ENCODE measurements at regions not wholly inside any gene's neighbourhood (a gene's known extent, or its start where the extent isn't known, plus 50 kb on each side); places are given as distances from the start of the nearest gene placed in this dataset.

DNA sequence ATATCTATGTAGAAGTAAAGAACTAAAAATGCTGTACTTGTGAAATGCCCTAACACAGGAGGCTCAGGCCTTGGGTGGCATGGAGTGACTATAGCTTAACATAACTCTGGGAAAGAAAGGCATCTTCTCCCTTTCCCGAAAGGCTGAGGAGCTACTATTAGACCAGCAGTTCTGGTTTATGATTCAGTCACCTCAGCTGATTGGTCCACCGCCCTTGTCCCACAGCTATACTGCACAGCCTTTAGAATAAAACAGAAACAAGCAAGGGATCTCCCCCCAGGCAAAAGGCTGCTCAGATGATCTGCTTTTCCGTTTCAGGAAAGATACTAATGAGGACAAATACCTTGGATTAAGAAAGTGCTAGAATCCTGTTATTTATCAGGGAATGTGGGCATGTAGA, 171.3 kb downstream of the SNCA start:
- no peak for DNase-seq (ENCODE audit: low read depth)

DNA sequence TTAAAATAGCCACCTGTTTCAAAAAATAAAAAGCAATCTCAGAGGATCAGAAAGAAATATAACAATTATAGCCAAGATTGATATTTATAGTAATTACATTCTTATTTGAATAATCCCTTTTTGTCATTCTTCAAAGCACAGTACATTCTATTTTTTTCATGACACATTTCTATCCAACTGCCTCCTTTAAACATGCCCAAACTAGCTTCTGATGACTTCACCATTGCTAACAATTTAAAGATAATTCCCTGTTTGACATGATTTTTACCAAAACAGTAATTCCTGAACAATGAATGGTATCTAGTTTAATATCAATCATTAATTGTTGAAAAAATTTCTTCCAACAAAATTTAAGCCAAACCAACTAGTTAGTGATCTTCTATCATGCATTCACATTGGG, 172.4 kb downstream of the SNCA start:
- DNase-seq (ENCODE audit: low read depth), result no peak

DNA sequence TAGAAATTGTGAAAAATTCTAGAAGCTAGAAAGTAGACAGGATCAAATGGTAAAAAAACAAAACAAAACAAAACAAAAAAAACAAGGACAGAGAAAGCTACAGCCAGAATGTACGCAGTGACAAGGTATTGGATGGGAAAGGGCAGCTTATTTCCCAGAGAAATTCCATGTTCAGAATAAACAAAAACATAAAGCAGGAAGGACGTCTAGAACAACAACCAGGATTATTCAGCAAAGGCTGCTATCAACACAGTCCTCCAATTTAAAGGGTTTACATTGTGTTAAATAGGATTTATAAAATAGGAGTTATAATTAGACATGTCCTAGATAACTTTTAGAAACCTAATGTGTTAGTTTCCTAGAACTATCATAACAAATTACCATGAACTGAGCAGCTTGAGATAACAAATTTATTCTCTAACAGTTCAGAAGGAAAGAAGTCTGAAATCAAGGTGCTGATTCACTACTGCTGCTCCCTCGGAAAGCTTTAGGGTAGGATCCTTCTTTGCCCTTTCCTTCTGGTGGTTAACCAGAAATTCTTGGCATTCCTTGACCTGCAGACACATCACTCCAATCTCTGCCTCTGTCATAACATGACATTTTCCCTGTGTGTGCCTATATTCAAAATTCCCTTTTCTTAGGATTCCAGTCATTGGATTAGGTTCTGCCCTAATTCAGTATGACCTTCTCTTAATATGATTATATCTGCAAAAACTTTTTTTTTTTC, 175.6 kb downstream of the SNCA start:
- DNase-seq (ENCODE audit: low read depth), result no peak

DNA sequence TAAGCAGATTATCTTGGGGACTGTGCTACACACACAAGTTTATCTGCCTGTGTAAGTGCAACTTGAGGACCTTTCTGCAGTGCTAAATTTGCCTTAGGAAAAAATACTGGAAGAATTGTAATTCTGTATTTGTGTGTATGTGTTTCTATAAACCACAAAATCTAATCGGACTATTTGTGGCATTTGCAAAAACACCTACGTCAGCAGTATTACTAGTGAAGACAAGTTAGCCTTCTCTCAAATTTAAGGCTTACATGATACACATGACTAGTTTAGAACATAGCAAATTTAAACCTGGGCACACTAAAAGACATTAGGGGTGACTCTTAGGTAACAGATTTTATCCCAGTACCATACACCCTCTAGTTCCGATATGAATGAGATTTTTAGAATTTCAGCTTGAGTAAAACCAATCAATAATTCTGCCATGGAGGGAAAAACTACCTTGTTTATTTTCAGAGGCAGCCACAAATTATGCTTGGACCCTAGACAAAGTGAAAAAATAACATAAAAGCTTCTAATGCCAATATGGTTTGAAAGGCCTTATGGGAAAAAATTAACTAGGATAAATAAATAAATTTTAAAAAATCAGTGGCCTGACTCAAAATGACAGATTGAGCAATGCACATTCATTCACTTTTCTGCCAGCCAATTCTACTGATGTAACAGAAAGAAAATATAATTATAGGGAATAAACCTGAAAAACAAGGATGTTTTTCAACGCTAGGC, 176.4 kb downstream of the SNCA start:
- no peak for DNase-seq (ENCODE audit: low read depth)

DNA sequence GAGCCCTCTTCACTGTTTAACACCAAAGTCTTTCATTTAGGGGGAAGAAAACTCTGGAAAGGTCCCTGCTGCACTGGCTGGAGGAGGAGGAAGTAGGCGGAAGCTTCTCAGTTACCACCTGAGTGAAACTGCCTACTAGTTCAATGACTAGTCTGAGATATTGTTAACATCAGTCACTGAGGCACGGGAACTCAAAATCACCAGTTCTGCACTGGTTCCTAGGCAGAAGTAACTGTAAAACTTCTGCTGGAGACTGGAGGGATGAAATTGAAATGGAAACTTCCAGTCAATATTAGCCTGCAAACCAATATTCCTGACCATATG, 178.3 kb downstream of the SNCA start:
- DNase-seq (ENCODE audit: low read depth), result no peak

DNA sequence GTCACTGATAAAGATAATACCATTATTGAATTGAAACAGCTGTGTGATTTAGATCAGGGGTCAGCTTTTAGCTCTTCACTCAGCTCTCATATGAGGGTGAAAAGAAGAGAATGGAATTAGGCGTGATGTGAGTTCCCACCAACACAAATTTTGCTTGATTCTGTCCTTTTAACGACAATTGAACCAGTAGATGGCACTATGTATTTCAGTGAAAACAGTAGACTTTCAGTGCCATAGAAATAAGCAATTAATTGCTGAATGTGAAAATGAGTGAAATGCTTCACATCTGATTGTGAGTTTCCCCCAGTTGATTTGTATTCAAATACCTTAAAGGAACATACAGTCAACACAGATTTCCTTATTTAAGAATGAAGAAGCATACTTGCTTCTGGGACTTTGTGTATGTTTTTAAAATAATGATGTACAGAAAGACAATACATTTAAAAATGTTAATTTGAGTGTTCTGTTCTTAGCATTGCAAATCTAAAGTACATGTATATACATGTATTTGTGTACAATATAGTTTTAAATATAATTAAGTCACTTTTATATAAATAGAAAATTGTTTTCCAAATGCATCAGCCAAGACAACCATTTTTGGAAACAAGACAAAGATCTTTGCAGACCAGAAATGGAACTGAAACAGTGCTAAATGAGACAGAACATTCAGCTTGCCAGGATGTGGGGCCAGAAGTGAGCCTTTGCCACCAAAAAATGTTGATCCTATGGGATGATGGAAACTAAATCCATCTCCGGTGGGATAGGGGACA, 178.8 kb downstream of the SNCA start:
- no peak for DNase-seq (ENCODE audit: low read depth)

DNA sequence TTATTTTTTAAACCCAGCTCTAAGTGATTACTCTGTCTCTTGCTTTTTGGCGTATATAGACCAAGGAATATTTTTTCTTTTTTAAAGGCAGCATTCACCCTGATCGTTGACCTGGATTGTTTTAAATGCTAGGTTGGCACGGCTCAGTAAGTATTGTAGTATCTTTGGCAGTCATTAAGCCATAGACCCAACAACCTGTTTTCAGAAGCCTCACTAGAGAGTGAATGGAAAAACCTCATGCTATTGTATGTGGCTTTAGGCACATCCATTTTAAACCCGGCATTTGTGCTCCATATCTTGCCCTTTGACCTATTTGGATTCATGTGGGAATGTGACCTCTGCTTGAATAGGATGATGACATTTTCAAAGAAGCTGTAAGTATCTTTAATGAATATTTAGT, 183.9 kb downstream of the SNCA start:
- DNase-seq (ENCODE audit: low read depth), result no peak

DNA sequence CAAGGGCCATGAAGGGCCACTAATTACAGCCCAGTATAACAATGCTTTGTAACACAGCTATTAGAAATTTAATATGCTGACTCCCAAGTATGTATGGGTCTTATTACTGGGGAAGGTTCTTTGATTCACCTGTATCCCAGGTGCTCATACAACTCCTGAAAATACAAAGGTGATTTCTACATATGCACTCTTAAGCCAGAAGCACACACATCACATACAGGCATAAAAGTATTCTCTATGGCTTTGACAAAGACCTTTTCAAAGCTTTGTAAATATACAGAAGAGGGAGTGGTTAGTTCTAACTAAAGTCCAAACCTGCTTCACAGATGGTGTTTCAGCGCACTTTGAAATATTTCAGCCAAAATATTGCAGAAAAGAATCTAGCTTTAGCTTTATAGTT, 191.5 kb downstream of the SNCA start:
- DNase-seq (ENCODE audit: low read depth), result no peak

DNA sequence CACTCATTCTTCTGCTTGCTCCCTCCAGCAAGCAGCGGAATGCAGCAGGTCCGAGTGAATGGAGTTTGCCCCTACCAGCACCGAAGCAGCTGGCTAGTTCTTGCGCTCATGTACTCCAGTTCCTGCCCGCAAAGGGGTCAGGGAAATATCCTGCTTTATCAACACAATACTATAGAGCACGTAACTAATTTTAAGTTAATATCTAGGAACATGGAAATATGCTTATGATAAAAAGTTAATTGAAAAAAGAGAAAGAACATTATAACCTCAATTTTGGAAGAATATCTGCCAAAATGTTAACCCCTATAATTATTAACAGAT, 195.6 kb downstream of the SNCA start:
- DNase-seq (ENCODE audit: low read depth), result no peak

DNA sequence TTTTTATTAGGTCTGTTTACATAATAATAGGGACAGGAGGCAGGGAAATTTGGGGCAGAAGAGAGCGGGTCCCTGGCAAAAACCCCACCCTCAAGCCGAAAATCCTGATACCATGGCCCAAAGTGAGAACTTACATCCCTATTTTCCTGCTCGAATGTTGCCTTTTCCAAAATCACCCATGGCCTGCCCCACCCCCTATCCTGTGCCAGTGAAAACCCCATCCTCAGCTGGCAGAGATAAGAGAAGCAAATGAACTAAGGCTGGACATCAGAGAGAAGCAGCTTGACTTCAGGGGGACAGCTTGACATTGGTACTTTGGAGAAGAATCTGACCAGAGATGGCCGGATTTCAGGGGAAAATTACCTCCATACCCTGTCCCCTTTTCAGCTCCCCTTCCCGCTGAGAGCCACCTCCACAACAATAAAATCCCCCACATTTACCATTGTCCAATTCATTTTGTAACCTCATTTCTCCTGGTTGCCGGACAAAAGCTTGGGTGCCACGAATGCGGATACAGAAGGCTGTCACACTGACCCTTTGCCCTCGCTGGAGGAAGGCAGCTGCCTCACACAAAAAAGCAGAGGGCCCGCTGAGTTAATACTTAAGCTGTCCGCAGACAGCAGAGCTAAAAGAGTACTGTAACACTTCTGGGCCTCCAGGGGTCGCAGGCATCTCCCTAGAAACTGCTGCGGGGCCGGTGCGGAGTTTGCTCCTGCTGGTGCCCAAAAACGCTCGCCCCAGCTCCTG, 196.2 kb downstream of the SNCA start:
- no peak for DNase-seq (ENCODE audit: low read depth)

DNA sequence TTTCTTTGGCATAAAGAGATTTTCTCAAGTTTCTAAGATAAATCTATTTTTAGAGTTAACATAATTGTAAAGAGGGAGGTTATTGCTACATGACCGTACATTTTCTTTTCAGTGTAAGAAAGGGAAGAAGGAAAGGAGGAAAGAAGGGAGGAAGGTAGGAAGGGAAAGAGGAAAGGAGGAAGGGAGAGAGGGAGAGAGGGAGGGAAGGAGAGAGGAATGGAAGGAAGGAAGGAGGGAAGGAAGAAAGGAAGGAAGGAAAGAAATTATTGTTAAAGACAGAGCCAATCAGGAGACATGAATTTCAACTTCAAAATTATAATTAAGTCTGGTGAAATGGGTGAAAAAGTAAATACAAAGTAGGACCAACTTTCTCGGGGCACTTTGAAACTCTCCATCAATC, 197.6 kb downstream of the SNCA start:
- no peak for DNase-seq (ENCODE audit: low read depth)

DNA sequence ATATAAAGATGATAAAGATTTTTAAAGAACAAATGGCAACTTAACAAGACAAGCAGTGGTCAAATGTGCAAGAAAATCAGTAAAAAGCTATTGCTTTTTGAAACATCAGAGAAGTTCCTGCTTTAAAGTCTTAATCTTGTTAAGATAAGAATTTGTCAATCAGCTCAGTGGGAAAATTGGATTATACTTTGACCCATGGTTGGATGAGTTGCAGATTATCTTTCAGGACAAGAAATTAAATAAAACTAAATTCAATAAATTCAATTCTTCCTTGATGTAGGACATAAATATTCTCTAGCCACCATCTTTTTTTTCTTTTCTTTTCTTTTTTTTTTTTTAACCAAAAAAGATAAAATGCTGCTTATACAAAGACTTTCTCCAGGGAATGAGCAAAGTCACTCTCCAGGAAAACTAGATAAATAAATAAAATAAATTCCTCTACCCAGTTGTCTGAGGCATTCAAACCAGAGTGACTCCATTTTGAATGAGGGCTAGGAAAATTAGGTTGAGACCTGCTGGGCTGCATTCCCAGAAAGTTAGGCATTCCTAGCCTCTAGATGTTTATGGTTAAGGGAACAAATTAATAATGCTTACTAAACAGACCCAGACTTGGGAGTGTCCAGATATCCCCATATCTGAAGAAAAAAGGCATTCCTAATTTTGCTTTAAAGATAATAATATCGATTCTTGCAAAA, 211.2 kb downstream of the SNCA start:
- DNase-seq (ENCODE audit: low read depth), result no peak

DNA sequence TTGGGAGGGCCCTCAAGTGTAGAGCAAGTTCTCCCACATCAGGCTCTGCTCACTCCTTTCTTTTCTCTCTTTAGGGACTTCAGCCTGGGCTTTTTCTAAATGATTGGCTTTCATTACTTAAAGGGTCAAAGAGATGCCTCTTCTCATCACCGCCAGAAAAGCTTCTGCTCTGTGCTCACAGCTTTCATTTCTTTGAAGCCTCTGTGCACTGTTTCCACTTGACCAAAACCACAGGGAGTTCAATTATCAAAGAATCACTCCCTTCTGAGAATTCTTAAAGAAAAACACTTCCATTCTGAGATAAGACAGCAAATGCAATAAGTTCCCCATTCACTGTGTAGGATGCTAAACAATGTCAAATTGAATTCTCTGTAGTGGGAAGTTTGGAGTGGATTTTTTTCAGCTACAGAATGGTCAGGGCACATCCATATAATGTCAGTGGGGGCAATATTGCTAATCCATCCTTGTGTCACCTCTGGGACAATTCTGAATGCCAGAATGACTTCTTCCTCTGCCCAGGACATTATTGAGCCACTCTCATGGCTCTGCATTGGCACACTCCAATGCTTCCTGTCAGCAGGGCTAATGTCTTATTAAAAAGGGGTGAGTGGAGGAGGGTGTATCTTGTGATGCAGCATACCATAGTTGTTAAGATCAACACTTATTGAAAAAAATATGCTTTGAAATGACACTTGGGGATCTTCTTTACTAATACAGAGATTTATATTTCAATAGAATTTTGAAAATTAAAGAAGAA, 217.6 kb downstream of the SNCA start:
- no peak for DNase-seq (ENCODE audit: low read depth)

DNA sequence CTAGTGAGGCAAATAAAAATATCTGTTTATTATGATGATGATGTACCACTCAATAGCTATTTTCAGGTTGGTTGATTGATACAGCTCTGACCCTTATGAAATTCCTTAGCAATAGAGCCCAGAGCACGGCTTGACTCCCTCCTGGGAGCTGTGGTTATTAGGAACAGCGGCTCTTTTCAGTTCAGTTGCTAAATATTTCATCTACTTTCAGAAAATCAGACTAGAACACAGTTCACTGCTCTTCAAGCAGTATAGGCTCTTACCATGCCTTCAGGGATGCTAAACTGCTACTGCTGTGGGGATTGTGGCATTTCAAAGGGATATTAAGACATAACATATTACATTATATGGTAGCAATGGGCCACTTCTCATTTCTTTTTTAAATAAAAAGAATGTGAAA, 218.8 kb downstream of the SNCA start:
- no peak for DNase-seq (ENCODE audit: low read depth)

DNA sequence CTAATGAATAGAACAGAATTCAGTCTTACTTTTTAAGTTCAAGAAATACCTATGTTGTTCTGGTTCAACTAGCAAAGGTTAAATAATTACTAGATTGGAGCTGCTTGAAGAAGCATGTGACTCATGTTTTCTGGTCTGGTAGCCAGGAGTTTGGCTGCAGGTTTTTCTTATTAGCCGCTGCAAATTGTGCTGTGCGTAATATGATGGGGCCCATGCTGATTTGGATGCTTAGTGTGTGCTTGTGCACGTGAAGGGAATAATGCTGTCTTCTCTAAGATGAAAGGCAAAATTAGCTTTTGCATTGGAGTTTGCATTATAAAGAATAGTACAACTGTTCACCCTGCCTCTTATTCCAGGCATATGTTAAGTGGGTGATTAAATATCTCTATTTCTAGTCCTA, 219.6 kb downstream of the SNCA start:
- DNase-seq (ENCODE audit: low read depth), result no peak

DNA sequence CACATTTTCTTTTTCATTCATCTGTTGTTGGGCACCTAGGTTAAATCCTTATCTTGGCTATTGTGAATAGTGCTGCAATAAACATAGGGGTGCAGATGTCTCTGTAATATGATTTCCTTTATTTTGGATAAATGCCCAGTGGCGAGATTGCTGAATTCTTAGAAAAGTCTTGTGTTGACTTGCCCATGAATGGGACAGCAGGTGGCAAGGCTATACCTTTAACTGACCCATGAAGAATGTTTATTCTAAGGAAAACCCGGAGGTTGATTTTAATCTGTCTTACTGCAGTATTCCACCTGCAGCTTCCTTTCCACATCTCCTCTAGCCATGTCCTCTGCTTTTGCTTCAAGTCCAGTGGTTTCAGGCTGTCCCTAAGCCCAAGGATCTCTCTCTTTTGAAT, 220.6 kb downstream of the SNCA start:
- no peak for DNase-seq (ENCODE audit: low read depth)

DNA sequence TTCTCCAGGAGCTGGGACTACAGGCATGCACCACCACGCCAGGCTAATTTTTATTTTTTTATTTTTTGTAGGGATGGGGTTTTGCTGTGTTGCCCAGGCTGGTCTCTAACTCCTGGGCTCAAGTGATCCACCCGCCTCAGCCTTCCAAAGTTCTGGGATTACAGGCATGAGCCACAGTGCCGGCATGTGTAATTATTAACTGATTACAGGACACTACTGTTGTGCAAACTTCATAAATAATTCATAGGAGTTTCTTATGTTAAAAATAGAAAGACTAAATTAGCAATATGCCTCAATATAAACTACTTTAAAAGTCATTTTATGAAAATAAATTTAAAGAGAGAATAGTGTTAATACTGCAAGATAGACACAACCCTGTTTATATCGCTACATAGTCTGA, 221.9 kb downstream of the SNCA start:
- DNase-seq (ENCODE audit: low read depth), result no peak

DNA sequence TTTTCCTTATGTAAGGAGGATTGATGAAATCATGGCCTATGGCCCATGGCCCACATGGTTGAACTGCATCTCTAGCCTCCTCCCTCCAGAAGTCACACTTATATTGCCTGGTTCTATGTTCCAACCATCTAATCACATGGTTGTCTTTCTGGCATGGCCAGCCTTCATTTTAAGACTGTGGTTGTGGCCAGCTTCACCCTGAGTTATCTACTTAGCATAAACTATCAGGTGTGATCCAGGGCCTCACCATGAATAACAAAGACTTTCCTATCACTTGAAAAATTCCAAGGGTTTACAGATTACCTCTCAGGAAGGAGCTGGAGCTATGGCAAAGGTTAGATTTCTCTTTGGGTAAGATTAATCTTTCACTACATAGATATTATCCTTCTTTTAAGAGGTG, 222.8 kb downstream of the SNCA start:
- DNase-seq (ENCODE audit: low read depth), result no peak

DNA sequence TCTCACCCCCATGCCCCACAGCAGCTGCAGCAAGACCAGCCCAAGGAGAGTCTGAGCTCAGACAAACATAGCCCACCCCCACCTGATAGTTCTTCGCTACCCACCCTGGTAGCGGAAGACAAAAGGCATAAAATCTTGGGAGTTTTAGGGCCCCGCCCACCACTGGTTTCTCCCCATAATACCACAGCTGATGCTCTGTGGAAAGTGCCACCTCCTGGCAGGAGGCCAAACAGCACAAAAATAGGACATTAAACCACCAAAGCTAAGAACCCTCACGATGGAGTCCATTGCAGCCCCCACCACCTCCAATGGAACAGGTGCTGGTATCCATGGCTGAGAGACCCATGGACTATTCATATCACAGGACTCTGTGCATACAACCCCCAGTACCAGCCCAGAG, 226.7 kb downstream of the SNCA start:
- DNase-seq (ENCODE audit: low read depth), result no peak

DNA sequence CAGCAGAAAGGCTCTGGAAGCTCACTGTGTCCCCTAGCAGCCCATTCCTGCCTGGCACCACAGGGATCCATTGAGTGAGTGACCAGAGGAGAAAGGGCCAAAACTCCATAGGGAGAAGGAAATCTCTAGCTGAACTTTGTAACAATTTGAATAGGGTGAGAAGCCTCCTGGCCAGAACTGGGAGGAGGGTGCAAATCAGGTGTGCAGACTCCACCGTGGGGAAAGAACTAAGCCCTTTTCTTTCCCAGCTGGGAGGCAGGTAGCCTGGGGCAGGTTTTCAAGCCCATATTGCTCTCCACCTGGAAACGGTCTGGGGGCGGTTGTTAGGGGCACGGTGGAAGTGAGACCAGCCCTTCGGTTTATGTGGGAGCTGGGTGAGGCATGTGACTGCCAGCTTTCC, 227.2 kb downstream of the SNCA start:
- no peak for DNase-seq (ENCODE audit: low read depth)

DNA sequence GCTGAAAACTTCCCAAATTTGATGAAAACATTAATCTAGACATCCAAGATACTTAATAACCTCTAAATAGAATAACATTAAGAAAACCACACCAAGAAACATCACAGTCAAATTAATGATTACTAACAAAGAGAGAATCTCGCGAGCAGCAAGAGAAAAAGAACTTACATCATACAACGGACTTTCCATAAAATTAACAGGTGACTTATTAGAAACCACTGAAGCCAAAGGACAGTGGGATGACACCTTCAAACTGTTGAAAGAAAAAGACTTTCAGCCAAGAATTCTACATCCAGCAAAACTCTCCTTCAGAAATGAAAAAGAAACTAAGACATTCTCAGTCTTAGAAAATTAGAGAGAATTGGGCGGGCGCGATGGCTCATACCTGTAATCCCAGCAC, 232.0 kb downstream of the SNCA start:
- no peak for DNase-seq (ENCODE audit: low read depth)

DNA sequence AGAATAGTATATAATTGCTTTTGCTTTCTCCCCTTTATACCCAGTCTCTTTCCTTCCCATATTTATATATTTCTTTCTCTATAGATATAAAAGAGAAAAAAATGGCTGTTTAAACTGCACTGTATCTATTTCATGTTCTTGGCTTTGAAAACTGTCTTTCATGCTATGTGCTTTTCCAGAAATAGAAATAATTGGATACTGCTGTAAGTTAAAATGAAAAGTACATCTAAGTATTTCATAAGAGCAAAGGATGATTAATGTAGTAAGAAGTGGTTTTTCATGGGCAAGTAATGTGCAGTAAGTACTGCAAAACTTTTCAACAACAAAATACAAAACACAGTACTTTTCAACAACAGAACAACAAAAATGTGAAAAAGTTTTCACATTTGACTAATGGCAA, 237.9 kb downstream of the SNCA start:
- no peak for DNase-seq (ENCODE audit: low read depth)
